HG02610 (cell line): ENCODE measurements at regions not wholly inside any gene's neighbourhood (a gene's known extent, or its start where the extent isn't known, plus 50 kb on each side); places are given as distances from the start of the nearest gene placed in this dataset.

ENCODE experiments used
- ATAC-seq: cut with Tn5 transposase; IDR thresholded peaks from one replicate; pipeline ENCODE4 v1.9.1; 2021; ENCODE audit warnings: mild to moderate bottlenecking, moderate library complexity; ENCODE audit not compliant: unreplicated experiment

DNA sequence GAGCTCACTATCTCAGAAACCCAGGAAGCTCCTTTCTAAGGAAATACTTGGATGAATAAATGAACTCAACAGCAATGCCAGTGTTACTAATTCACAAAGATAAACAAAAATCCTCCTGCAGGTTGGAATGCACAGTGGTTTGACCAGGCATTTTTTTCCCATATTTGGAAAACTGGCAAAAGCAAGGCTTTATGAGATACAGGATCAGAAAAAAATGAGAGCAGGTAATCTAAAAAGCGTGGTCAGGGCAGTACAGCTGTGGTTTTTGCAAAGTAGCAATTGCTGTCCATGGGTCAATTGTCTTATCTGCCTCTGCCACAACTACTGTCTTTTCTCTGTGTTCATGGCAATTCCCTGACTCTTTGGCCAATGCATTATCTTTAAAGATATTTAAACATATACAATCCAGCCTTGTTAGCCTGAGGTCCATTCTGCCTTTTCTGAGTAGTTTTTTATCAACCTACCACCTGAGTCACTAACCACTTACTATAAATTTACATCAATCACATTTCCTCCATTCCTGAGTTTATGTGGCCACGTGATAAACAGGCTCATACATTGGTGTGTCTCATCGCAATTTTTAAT, 564.5 kb upstream of the IGFBP3 start:
- ATAC-seq = no peak

DNA sequence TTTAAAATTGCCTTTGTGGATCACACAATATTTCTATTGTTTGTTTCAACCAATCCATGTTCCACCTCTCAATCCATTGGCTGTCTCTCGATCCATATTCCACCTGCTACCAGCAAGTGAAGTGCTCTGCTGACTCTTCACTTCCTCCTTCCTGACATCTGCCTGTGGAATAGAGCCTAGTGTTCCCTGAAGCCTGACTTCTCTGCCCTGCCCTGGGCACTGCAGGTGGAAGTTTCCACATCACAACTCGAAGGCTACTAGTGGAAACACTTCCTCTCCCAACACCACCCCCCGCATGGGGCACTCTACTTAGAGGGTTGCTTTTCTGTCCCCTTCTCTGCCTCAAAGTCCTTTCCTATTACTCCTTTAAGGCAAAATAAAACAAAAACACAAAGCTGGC, 563.8 kb upstream of the IGFBP3 start:
- no peak for ATAC-seq

- ATAC-seq = no peak
Measured at GRCh38 chr7:46480619-46481018, 559.5 kb upstream of the IGFBP3 start.

- no peak for ATAC-seq
Measured at GRCh38 chr7:46479680-46480079, 558.6 kb upstream of the IGFBP3 start.

- no peak for ATAC-seq
Measured at GRCh38 chr7:46478046-46478445, 557.0 kb upstream of the IGFBP3 start.

- ATAC-seq = no peak
Measured at GRCh38 chr7:46468753-46469356, 547.8 kb upstream of the IGFBP3 start.

- ATAC-seq = no peak
Measured at GRCh38 chr7:46463170-46463569, 542.1 kb upstream of the IGFBP3 start.

- ATAC-seq = no peak
Measured at GRCh38 chr7:46461334-46461777, 540.3 kb upstream of the IGFBP3 start.

GRCh38 chr7:46459942-46460341, 538.9 kb upstream of the IGFBP3 start:
- no peak for ATAC-seq

GRCh38 chr7:46454816-46455215, 533.7 kb upstream of the IGFBP3 start:
- no peak for ATAC-seq

- no peak for ATAC-seq
Measured at GRCh38 chr7:46452561-46453135, 531.6 kb upstream of the IGFBP3 start.

GRCh38 chr7:46451846-46452245, 530.8 kb upstream of the IGFBP3 start:
- ATAC-seq = no peak

- ATAC-seq = no peak
Measured at GRCh38 chr7:46450886-46451285, 529.8 kb upstream of the IGFBP3 start.

- no peak for ATAC-seq
Measured at GRCh38 chr7:46450425-46450824, 529.4 kb upstream of the IGFBP3 start.

DNA sequence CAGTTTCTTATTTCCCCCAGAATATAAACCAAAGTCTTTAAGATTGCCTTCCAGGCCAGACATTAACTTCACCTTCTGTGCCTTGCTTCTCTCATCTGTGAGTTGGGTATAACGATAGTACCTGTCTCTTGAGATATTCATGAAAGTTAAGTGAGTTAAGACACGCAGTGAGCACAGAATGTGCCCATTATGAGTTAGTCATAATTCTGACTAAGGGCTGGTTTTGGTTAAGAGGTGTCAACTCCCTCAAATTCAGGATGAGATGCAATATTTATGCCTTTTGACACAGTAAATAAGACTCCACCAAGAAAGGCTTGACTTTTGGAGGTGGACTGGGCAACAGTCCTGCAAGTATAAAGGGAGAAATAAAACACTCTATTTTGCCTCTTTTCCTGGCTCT, 528.7 kb upstream of the IGFBP3 start:
- ATAC-seq = no peak

- no peak for ATAC-seq
Measured at GRCh38 chr7:46448478-46448877, 527.4 kb upstream of the IGFBP3 start.

- ATAC-seq = no peak
Measured at GRCh38 chr7:46446151-46446550, 525.1 kb upstream of the IGFBP3 start.

- ATAC-seq = no peak
Measured at GRCh38 chr7:46444256-46444655, 523.2 kb upstream of the IGFBP3 start.

GRCh38 chr7:46440186-46440585, 519.1 kb upstream of the IGFBP3 start:
- ATAC-seq = no peak

DNA sequence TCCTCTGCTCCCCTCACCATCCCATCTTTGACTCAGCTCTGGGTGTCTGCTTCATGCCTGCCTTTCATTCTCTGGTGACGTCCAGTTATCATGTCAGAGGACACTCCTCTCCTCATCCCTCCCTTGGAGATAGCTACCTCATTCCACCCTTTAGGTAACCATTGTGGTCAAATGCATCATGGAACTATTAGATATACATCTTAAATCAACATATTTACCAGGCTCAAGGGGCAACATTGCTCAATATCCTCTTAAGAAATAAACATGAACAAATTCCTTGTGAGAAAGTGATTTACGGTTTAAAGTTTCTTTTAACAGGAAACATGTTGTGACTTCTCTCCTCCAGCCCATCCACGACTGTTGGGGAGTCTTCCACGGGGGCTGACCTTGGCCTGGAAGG, 511.6 kb upstream of the IGFBP3 start:
- no peak for ATAC-seq

DNA sequence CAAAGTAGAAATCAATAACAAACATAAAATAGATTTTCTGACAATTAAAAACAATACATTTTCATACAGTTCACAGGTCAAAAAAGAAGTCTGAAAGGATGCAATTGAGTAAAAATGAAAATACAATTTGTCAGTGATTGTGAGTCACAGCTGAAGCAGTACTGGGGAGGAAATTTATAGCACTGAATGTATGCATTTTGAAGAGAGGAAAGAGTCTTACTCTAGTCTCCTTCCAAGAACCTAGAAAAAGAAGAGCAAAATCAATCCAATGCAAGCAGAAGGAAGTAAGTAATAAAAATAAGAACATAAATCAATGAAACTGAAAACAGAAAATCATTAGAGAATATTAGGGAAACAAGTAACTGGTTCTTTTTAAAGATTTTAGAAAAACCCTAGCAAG, 507.2 kb upstream of the IGFBP3 start:
- ATAC-seq = no peak

DNA sequence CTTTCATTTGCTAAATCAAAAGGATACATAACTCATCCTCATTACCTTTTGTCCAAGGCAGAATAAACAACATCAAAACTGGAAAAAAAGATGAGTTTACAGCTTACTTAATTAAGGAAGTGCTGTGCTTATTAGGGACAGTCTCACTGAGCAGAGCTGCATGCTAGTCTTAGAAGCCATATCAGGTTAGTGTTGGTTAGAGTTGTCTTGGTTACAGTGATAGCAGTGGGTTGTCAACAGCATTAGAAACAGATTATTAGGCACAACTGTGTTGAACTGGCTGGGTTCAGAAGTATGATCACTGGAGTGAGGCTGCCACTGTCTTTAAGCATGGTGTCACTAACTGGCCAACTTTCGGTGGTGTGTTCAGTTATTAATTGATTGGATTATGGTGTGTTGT, 503.9 kb upstream of the IGFBP3 start:
- no peak for ATAC-seq
